ENCODE measurements at regions not wholly inside any gene's neighbourhood (a gene's known extent, or its start where the extent isn't known, plus 50 kb on each side); places are given as distances from the start of the nearest gene placed in this dataset.
A peak's percentile ranks its signal among the peaks of the same experiment; 100 is the strongest.
"Not testable (repeated sequence)": the region's sequence is repeated elsewhere in the genome, so short reads cannot be mapped to it uniquely, and the experiment has no call there.

DNA sequence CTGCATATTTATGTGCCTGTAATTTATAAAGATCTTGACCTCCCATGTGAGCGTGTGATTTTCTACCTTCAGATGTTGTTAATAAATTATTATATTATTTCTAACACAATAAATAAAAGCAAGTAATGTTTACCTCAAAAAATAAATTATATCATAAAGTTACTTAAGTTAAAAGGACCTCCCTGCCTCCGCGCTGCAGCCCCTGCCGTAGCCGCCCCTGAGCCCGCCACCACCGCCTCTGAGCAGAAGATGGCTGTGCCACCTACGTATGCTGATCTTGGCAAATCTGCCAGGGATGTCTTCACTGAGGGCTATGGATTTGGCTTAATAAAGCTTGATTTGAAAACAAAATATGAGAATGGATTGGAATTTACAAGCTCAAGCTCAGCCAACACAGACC lies 119.6 kb upstream of the BRWD3 start:
- DNase-seq (ENCODE audit: low read depth): no peak

DNA sequence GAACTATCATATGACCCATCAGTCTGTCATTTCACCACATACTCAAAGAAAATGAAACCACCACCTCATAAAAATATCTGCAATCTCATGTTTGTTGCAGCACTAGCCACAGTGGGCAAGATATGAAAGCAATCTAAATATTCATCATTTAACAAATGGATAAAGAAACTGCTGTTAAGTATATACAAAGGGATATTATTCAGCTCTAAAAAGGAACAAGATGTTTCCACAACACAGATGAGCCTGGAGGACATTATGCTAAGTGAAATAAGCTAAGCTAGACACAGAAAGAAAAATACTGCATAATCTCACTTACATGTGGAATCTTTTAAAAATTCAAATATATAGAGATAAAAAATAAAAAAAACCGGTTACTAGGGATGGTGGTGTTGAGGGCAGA lies 108.2 kb upstream of the BRWD3 start:
- DNase-seq (ENCODE audit: low read depth): no peak

DNA sequence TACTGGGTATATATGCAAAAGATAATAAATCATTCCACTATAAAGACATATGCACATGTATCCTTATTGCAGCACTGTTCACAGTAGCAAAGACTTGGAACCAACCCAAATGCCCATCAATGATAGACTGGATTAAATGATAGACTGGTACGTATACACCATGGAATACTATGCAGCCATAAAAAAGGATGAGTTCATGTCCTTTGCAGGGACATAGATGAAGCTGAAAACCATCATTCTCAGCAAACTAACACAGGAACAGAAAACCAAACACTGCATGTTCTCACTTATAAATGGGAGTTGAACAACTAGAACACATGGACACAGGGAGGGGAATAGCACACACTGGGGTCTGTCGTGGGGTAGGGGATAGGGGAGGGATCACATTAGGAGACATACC lies 102.7 kb upstream of the BRWD3 start:
- DNase-seq (ENCODE audit: low read depth): not testable (repeated sequence)

DNA sequence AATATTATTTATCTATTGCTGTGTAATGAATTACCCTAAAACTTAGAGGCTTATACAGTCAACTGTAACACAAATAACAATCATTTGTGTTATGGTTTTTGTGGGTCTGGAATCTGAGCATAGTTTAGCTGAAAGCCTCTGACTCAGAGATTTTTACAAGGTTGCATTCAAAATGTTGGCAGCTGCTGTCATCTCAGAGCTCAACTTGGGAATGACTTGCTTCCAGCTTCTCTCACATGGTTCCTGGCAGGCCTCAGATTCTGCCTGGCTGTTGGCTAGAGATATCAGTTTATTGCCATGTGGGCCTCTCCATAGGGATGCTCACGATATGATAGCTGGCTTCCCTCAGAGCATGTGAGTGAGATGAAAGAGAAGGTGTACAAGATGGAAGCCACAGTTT lies 70.2 kb upstream of the BRWD3 start:
- peak; percentile 51 for DNase-seq (ENCODE audit: low read depth)

DNA sequence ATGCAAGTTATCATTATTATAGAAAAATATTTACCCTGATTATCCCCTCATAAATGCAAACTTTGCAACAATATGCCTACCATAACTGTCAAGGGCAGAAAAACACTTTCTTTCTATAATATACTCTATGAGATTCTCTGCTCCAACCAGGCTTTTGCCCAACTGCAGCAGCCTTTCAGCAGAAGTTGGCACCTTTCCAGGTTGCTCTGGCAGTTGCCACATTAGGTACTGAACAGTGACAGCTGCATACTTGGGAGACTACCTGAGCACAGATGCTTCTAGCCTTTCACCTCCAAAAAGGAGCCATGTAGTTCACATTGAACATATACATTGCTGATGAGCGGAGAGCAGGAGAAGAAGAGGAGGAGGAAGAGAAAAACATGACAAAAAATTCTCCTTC lies 69.5 kb upstream of the BRWD3 start:
- peak; percentile 1 for DNase-seq (ENCODE audit: low read depth)

DNA sequence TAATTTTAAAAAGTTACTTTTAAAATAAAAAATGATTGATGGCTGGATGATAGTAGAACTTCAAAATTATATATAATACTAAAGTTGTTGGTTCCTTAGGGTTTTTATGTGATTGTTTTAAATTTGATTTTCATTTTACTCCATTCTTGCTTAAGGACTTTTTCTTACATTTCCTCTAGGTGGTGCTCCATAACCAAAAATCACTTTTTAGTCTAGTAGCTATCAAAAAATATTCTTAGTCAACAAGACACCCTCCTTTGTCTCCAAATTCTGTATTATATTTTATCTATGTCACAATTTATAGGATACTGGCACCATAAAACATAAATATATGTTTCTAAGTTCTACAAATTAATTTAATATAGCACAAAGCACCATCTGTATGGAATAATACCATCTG lies 67.2 kb upstream of the BRWD3 start:
- peak; percentile 36 for DNase-seq (ENCODE audit: low read depth)
